GM19351 (cell line): ENCODE measurements at regions not wholly inside any gene's neighbourhood (a gene's known extent, or its start where the extent isn't known, plus 50 kb on each side); places are given as distances from the start of the nearest gene placed in this dataset.
"Not testable (repeated sequence)": the region's sequence is repeated elsewhere in the genome, so short reads cannot be mapped to it uniquely, and the experiment has no call there.

Experiments
- ATAC-seq: cut with Tn5 transposase; IDR thresholded peaks from one replicate; pipeline ENCODE4 v1.9.1; 2021; ENCODE audit warnings: mild to moderate bottlenecking, moderate library complexity; ENCODE audit not compliant: unreplicated experiment

DNA sequence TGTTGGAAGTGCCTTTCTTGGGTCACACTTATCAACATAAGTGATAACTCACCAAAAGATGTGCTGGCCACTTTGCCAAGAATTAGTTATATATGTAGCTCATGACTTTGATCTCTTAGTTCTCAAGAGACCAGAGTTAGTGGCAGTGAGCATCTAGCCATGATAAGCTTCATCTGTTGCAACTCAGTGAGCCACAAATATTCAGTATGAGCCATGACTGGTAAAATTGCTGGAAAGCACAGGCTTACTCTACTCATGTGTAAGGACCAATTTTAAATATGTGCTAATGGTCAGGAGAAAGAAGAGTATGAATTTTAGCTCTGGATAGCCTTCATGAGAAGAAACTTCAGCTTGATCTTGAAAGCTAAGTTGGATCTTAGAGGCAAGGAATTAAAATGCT is 59.4 kb upstream of the TLL1 start:
- ATAC-seq, result no peak

DNA sequence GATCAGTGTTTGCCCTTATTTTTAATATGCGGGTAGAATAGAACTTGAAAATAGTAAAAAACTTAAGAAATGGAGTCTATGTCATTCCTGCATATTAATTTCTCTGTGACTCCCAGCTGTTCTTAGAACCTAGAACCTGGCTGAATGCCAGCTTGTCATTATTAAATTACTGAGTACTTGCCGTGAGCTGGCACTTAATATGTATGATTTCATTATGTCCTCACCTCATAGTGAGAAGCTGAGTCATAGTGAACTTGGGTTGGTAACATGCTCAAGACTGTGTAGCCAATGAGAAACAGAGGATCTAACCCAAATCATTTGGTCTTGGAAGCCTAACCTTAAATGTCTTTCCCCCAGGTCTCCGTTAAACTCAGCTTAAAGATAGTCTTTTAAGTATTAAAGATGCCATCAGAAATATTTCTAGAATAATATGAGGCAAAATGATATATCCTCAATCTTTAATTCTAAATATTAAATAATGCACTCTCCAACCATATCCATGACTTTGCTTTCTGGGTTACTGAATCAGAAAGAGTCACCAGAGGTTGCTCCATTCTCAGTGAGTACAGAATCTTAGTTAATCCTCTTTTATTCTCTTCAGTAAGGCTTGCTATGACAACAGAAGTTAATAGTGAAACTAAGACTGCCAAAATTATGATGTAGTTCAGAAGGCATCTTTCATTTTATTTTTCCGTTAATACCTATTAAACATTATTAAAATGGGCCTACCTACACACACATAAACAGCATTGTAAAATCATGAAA is 58.6 kb upstream of the TLL1 start:
- no peak for ATAC-seq

DNA sequence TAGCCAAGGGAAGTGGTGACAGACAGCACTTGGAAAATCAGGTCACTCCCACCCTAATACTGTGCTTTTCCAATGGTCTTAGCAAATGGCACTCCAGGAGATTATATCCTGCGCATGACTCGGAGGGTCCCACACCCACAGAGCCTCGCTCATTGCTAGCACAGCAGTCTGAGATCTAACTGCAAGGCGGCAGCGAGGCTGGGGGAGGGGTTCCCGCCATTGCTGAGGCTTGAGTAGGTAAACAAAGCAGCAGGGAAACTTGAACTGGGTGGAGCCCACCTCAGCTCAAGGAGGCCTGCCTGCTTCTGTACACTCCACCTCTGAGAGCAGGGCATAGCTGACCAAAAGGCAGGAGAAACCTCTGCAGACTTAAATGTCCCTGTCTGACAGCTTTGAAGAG is 53.9 kb upstream of the TLL1 start:
- not testable (repeated sequence) for ATAC-seq
